ENCODE measurements at regions not wholly inside any gene's neighbourhood (a gene's known extent, or its start where the extent isn't known, plus 50 kb on each side); places are given as distances from the start of the nearest gene placed in this dataset.

- TF ChIP-seq, protein P1, sequence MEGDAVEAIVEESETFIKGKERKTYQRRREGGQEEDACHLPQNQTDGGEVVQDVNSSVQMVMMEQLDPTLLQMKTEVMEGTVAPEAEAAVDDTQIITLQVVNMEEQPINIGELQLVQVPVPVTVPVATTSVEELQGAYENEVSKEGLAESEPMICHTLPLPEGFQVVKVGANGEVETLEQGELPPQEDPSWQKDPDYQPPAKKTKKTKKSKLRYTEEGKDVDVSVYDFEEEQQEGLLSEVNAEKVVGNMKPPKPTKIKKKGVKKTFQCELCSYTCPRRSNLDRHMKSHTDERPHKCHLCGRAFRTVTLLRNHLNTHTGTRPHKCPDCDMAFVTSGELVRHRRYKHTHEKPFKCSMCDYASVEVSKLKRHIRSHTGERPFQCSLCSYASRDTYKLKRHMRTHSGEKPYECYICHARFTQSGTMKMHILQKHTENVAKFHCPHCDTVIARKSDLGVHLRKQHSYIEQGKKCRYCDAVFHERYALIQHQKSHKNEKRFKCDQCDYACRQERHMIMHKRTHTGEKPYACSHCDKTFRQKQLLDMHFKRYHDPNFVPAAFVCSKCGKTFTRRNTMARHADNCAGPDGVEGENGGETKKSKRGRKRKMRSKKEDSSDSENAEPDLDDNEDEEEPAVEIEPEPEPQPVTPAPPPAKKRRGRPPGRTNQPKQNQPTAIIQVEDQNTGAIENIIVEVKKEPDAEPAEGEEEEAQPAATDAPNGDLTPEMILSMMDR (IDR thresholded peaks at IDR 0.05) = no peak
- TF ChIP-seq POLR2A (IDR thresholded peaks at IDR 0.05) (no peak), POLR2AphosphoS5 (IDR thresholded peaks at IDR 0.05) (no peak), EP300 (IDR thresholded peaks at IDR 0.05) (no peak)
Observed at GRCh38 chr3:22453906-22454535, 703.0 kb upstream of the ZNF385D start.
